GM18870 (cell line): ENCODE measurements at regions not wholly inside any gene's neighbourhood (a gene's known extent, or its start where the extent isn't known, plus 50 kb on each side); places are given as distances from the start of the nearest gene placed in this dataset.

Source experiments
- ATAC-seq: cut with Tn5 transposase; IDR thresholded peaks from one replicate; pipeline ENCODE4 v1.9.1; 2021; ENCODE audit warnings: moderate library complexity; ENCODE audit not compliant: unreplicated experiment

DNA sequence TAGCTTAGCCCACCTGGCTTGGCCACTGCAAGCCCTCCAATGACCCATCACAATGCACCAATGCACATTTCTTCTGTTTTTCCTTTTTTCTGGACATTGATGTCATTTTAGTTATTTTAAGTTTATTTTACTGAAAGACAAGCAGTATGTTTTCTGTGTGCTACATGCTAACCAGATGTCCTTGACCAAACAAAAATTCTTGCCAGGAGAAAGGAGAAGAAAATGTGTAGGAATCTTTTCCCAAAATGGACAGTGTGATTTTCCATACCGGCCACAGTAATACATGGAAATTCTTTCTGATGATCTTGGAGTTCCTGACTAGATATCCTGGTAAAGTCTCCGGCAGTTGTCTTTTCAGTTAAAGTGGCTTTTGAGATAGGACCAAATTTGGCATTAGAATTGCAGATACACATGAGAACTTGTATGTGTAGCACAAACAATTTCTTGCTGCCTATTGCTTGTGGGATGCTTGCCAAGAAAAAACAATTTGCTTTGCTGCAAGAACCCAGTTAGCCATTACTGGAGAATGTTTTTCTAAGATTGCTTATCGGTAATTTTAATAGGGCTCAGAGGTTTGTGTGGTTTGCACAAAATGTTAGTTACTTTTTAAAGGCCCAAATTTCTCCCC is 696.5 kb upstream of the CITED2 start:
- no peak for ATAC-seq

- no peak for ATAC-seq
These were observed 695.1 kb upstream of the CITED2 start for GRCh38 chr6:140069576-140069975.

DNA sequence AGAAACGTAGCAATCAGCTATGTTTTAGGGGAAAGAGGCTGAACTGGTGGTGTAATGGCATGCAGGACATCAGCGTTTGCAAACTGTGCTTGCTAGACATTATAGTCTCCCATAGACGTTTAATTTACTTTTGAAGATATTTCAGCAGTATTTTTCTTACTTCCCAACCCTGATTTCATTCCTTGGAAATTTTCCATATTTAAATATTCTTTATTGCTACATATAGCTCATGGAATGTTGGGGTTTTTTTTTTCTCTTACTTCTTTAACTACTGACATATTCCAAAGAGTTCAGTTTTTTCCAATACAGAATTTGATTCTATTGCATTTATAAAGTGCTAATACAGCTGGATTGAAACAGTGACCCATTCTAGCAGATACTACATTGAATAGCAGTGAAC is 694.4 kb upstream of the CITED2 start:
- ATAC-seq, result no peak

DNA sequence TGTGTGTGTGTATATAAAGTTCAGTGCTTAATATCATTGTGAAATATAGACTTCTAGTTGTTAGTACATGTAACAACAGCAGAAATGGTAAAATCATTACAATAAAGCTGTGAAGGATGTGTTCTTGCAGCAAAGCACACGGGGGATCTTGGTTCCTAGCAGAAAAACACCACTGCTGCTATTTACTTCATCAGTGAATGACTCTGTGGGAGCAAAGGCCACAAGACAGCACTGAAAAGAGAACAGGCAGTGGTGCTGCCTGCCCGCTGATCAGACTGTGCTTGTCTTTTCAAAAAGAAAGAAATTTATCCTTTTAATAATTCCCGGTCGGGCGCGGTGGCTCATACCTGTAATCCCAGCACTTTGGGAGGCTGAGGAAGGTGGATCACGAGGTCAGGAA is 689.9 kb upstream of the CITED2 start:
- no peak for ATAC-seq

GRCh38 chr6:140063021-140063399 is 688.6 kb upstream of the CITED2 start:
- no peak for ATAC-seq

DNA sequence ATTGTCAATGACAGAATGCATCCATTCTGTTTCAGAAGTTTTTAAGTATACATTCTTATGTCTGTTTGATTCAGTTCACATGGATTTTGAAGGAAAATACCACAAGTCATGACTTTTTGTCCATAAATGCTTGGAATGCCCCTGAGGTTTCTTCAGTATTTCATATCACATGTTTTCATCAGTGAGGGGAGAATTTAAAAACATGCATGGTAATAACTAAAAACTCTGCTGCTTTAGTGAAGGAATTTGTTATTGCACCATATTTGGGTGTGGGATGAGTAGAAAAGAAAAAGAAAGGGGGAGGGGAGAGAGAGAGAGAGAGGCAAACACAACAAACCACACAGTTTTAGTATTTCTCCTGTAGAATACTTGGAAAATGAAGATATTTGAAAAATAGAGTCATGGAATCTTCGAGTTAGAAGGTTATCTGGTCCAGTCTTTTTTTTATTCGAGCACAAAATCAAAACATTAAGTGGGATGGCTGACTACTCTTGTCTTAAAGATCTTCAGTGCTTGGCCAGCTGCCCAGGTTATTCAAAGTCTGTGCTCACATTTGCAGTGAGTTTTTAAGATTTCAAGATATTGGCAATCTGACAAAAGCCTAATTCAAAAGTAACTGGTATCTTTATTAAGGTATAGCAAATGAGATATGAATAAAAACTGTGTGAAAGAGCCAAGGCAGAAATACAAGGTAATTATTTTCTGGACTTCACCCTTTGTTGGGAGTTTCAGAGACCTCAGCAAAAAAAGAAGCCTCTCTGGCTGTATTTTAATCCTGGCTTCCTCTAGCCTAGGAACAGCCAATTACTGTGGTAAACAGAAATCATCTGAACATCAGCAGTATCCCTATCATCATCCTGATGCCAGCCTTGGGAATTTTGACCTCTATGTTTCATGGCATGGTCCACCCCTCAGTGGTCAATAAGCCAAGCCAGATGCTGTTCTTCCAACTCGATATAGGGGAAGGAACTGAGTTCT is 687.9 kb upstream of the CITED2 start:
- no peak for ATAC-seq

DNA sequence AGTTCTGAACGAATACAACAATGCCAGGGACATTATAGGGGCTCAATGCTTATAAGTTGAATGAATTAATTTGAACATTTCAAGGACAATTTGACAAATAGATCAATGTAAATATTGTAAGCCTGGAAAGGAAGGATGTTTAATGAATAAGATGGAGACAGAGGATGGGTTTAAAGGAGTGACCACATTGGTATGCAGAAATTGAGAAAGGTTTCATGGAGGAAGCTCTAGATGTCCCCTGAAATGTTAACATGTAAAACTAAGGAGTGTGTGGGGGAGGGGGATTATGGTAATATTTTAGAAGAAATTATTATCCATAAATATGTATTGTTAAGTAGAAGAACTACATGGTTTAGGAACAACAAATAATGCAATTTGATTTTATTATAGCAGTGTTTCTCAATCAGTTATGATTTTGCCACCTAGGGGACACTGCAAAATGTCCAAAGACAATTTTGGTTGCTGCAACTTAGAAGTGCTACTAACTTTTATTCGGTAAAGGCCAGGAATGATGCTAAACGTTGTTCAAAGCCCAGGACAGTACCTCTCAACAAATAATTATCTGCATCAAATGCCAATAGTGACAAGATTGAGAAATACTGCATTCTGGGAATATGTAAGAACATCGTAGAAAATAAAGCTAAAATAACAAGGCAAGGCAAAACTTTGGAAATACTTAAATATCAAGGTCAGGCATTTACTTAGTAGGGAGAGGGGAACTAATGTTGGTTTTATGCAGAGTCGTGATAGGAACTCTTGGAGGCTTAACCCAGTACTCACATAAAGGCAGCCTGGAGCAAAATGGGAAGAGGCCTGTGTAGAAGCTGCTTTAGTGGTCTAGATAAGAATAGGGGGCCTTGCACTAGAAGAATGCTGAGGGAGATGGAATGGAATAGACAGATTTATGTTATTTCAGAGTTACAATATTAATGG is 686.9 kb upstream of the CITED2 start:
- no peak for ATAC-seq

DNA sequence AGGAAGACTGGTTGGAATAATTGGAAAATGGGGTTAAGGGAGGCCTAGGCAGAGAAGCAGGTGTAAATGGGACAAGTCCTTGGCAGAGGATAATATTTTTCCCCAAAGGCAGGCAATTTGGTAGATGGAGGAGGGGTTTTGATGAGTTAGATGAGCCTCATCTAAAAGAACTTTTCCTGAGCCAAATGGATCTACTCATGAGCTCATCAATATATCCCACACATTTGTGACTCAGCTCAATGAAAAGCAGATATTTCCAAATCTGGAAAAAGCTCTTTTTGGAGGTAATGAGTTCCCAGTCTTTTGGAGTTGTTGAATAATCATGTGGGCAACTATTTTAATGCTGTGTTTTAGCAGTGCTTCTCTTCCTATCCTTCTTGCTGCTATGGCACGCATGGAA is 685.5 kb upstream of the CITED2 start:
- ATAC-seq, result no peak

DNA sequence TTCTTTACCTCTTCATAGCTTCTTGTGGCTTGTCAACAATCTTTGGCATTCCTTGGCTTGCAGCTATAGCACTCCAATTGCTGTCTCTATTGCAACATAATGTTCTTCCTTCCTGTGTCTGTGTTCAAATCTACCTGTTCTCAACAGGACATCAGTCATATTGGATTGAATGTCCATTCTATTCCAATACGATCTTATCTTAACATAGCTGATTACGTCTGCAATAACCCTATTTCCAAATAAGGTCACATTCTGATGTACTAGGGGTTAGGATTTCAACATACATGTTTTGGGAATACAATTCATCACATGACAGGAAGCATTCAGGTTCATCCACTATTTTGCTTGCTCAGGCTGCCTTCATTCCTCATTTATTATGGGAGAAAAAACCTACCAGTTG is 684.4 kb upstream of the CITED2 start:
- ATAC-seq, result no peak

- no peak for ATAC-seq
These were observed 678.6 kb upstream of the CITED2 start for GRCh38 chr6:140052736-140053729.

- ATAC-seq, result no peak
These were observed 677.4 kb upstream of the CITED2 start for GRCh38 chr6:140051521-140052512.

DNA sequence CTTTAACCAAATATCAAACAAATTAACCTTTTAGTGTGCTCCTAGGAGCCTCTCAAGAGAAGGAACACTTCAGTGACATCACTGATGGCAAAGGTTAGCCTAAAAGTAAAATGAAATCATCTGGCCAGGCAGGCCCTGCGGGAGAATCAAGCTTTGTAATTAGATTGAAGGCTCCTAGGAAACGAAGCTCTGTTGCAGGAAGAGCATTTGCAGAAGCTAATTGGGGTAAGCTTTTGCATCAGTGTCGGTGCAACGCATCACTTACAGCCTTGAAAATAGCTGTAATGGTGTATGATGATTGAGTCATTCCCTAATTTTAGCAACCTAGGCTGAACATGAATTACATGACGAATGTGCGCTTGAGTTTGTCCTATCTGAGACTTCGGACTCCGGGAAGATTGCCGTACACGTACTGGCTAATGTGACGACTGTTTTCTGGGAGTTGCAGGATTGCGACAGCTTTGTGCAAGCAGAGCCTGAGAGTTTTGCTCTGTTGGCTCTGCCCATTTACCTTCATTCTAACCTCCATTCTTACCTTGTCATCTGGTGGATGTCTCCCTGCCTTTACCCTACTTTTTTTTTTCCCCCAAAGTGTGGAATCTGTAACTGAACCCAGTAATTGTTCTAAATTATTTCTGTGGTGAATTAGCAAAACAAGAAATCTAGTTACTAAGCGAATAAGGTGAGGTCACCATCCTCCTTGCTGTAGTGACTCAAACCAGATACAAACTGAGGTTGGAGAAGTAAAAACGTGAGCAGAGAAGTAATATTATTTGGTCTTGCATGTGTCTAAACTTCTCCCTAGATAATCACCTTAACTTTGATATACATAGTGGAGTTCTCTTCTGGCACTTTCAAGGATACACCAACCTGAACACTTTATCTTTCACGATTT is 675.9 kb upstream of the CITED2 start:
- no peak for ATAC-seq

DNA sequence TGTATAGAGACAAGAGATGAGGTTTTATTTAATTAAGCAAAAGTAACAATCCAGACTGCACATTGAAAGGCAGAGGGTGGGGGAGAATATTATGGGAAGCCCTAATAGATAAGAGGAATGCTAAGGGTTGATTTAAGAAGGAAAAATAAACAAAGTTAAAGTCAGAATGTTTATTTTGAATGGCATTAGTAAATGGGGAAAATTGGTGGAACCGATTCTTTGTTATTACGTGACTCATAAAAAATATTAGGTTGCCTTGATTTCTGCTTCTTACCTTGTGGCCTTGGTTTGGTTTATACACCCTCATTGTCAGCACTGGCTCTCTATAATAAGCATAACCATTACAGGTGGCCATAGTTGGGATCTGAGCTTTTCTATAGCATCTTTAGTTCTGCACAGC is 674.8 kb upstream of the CITED2 start:
- ATAC-seq, result no peak

DNA sequence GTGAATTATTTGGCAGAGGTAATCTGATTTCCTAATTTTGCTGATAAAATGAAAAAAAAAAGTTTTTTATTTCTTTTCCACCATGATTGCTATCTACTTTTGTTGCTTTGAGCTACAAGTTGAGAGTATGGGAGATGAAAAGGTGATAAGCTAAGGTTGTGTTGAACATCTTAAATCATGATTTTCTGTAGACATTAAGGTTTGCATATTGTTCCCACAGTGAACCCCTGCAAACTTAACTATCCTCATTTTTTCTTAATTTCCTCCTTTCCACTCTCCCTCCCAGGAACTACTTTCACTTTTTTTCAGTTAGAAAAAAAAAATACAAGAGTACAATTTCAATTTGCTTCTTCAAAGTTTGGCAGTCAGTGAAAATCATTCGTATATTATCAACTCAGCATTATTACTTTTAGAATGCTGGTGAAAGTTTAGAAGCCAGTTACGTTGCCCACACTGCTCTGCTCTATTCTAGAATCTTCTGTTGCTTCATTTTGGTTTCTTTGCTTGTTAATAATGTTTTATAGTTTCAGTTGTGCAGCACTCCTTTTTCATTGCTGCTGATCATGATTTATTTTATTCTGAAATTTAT is 673.8 kb upstream of the CITED2 start:
- no peak for ATAC-seq

DNA sequence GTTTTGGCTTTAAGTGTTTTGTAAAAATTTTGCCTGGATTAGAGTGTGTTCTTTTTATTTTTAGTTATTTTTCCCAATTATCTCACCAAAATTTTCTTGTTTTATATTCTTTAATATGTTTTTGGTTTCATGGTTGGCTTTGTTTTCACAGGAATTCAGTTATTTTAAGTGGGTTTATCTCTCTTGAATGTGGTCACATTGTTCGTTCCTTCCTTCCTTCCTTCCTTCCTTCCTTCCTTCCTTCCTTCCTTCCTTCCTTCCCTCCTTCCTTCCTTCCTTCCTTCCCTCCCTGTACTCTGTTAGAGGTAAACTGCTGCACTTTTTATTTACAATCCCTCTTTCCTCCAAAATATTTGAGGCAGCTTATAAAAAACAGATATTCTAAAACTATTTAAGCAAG is 672.9 kb upstream of the CITED2 start:
- no peak for ATAC-seq

DNA sequence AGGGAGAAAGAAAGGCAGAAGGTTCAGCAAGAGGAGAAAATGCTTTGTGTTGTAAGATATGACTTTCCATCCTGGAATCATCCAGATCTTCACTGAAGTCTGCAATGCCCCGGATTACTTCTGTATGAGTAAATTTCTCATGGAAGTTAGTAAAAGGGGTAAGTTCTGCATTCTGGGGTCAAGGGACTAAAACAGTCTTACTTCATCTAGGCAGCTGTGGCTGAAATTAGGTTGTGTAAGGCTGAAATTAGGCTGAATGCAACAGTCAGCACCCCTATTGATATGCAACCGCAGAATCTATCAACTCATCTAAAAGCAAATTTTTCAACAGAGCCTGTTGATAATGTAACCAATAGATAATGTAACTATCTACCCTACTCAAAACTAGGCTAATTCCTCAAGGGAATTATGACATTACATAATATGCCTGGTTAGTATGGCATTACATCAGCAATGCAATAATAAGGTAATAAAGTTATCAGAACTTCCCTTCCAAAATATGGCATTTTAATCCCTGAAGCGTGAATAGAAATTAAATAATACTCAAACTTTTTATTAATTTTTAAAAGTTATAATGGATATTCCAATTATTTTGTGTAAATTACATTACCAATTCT is 671.7 kb upstream of the CITED2 start:
- ATAC-seq, result no peak

DNA sequence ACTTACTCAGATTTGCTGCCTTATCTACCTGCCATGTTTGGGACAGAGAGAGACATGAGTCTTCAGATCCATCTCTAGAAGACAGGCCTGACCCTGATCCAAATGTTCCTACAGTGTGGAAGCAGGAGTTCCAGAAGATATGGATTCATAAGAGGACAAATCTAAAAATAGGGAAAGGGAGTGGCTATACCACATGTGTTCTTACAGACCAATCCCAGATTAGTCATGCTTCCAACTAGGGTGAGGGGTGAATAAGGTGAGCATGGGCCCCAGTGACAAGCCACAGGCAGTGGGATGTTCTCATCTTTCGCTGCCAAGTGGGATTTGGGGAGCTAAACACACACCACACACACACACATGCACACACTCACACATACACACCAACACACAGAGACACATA is 670.7 kb upstream of the CITED2 start:
- no peak for ATAC-seq
